DND-41 (cell line): ENCODE measurements at regions not wholly inside any gene's neighbourhood (a gene's known extent, or its start where the extent isn't known, plus 50 kb on each side); places are given as distances from the start of the nearest gene placed in this dataset.

Experiments used
- EZH2 ChIP-seq: IDR thresholded peaks from 3 replicates; pipeline ENCODE4 v1.6.1; 2012; ENCODE audit warnings: borderline replicate concordance, low read depth, mild to moderate bottlenecking, moderate library complexity, low read length, inconsistent platforms; ENCODE audit not compliant: severe bottlenecking
- TF ChIP-seq, protein P1 (sequence below): IDR thresholded peaks from 2 replicates; pipeline ENCODE4 v1.5.1; 2012; ENCODE audit warnings: borderline replicate concordance, low read length, moderate library complexity, mild to moderate bottlenecking; ENCODE audit not compliant: poor library complexity, severe bottlenecking; ENCODE audit errors: extremely low read depth

GRCh38 chr6:80641591-80641990, 535.1 kb downstream of the BCKDHB start:
- TF ChIP-seq, protein P1, sequence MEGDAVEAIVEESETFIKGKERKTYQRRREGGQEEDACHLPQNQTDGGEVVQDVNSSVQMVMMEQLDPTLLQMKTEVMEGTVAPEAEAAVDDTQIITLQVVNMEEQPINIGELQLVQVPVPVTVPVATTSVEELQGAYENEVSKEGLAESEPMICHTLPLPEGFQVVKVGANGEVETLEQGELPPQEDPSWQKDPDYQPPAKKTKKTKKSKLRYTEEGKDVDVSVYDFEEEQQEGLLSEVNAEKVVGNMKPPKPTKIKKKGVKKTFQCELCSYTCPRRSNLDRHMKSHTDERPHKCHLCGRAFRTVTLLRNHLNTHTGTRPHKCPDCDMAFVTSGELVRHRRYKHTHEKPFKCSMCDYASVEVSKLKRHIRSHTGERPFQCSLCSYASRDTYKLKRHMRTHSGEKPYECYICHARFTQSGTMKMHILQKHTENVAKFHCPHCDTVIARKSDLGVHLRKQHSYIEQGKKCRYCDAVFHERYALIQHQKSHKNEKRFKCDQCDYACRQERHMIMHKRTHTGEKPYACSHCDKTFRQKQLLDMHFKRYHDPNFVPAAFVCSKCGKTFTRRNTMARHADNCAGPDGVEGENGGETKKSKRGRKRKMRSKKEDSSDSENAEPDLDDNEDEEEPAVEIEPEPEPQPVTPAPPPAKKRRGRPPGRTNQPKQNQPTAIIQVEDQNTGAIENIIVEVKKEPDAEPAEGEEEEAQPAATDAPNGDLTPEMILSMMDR, result no peak
- TF ChIP-seq EZH2, result no peak
